Psoas muscle (tissue), 7 donors: ENCODE measurements at regions not wholly inside any gene's neighbourhood (a gene's known extent, or its start where the extent isn't known, plus 50 kb on each side); places are given as distances from the start of the nearest gene placed in this dataset.

Source experiments
- ATAC-seq, 4 donors: fragments of 200-7000 bp; cut with Tn5 transposase; one replicate each; pipeline ENCODE4 v1.9.1; 2020; ENCODE audit warnings: moderate library complexity in 3 of 4, mild to moderate bottlenecking in 2 of 4
- DNase-seq, 2 donors: peaks; one replicate each; pipeline ENCODE4 v3.0.0-alpha.2; 2020
- H3K27ac ChIP-seq: fragments of 200-600 bp; one replicate; pipeline ENCODE4 v1.8.0; 2022
- H3K27me3 ChIP-seq, 3 donors: fragments of 200-600 bp in 1 of 3; one replicate each; pipeline versions ENCODE4 v1.6.1 to v1.8.0; 2013 to 2022; ENCODE audit warnings: low read length in 2 of 3, mild to moderate bottlenecking in 2 of 3, moderate library complexity in 1 of 3; ENCODE audit not compliant: insufficient read depth in 3 of 3
- H3K36me3 ChIP-seq, 2 donors: fragments of 200-600 bp in 1 of 2; one replicate each; pipeline versions ENCODE4 v1.6.1 to v1.8.0; 2013 to 2022; ENCODE audit warnings: low read depth in 1 of 2, mild to moderate bottlenecking in 1 of 2, moderate library complexity in 1 of 2; ENCODE audit not compliant: insufficient read depth in 1 of 2
- H3K4me1 ChIP-seq: fragments of 200-600 bp; one replicate; pipeline ENCODE4 v1.8.0; 2022
- H3K4me3 ChIP-seq: fragments of 200-600 bp; one replicate; pipeline ENCODE4 v1.8.0; 2022; ENCODE audit warnings: mild to moderate bottlenecking
- H3K9me3 ChIP-seq: fragments of 200-600 bp; one replicate; pipeline ENCODE4 v1.8.0; 2022
- CTCF ChIP-seq: fragments of 200-600 bp; IDR thresholded peaks from one replicate; pipeline ENCODE4 v1.8.0; 2022; ENCODE audit warnings: antibody characterized with exemption
- WGBS, 3 donors: extraction: QIAGEN DNeasy Blood & Tissue Kit; methylation state at CpG; one replicate each; pipeline versions ENCODE4 v1.1.6 to v1.1.7; 2013; 5-methylcytosine and 5-hydroxymethylcytosine counted together
- intact Hi-C, 2 donors: fragments of 100-400 bp; cut with DNase I; formaldehyde crosslinking; loops; one replicate each; pipeline versions ENCODE4 v1.11.0 to v1.14.2; 2022
- donor health status: healthy with polysubstance abuse.
- donor health status: DM: no; HTN: no; CAD: no; lungs with moderate emphysema.
- donor health status: Bipolar disorder and iron deficiency.
- donor health status: healthy.
- donor health status: DM: yes; HTN: yes; CAD: no.
- donor health status: DM: no; HTN: no; CAD: no.
- donor health status: DM: yes; HTN: yes; CAD: no.

GRCh38 chr4:171629737-171630136 lies 183.5 kb upstream of the GALNTL6 start:
- H3K27me3 ChIP-seq, result no peaks in the 10 kb centered on the region
- ATAC-seq, result no peak
- H3K9me3 ChIP-seq, result no peaks in the 10 kb centered on the region
- H3K36me3 ChIP-seq, result no peaks in the 10 kb centered on the region
- WGBS, 3 donors, result 87 to 94% (median 90%) methylated on average over 18 of the region's 18 CpGs
- H3K27ac ChIP-seq, result no peak overlapping the region
- peak in 1 of 2 donors; percentile 50 for DNase-seq
- intact Hi-C loops, result no loop called here
- no peak for TF ChIP-seq CTCF
- H3K4me1 ChIP-seq, result no peaks in the 10 kb centered on the region
- no peak overlapping the region for H3K4me3 ChIP-seq

- 89 to 91% (median 90%) methylated on average over 3 of the region's 3 CpGs for WGBS, 3 donors
These were observed 184.0 kb upstream of the GALNTL6 start for GRCh38 chr4:171629182-171629581.

DNA sequence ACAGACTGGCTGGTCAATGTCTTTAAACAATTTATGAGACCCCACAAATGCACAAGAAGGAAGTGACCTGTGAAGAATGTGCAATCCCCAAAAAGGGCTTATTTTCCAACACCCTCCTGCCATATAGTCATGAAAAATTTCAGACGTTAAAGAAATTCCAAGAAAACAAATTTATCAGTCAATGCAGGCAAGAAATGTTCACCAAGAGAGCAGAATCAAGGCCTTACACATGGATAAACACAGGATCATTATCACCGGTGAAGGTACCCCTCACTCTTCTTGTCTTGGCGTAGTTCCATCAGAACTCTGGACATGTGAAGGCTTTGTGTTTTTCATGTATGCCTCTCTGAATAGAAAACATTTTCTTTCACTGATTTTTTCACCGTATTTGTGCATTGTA lies 186.7 kb upstream of the GALNTL6 start:
- no peak overlapping the region for H3K4me3 ChIP-seq
- intact Hi-C loops, result no loop called here
- H3K4me1 ChIP-seq, result no peaks in the 10 kb centered on the region
- WGBS, 3 donors, result 83 to 89% (median 86%) methylated on average over 4 of the region's 4 CpGs
- no peaks in the 10 kb centered on the region for H3K9me3 ChIP-seq
- H3K36me3 ChIP-seq, result no peaks in the 10 kb centered on the region
- no peaks in the 10 kb centered on the region for H3K27me3 ChIP-seq
- H3K27ac ChIP-seq, result no peak overlapping the region
- DNase-seq (no peak), ATAC-seq (no peak)
- no peak for TF ChIP-seq CTCF

More at GRCh38 chr4:171629182-171629581, 184.0 kb upstream of the GALNTL6 start:
- H3K4me3 ChIP-seq, result no peak overlapping the region
- TF ChIP-seq CTCF, result no peak
- DNase-seq (no peak), ATAC-seq (no peak)
- H3K36me3 ChIP-seq, result no peaks in the 10 kb centered on the region
- no peaks in the 10 kb centered on the region for H3K4me1 ChIP-seq
- H3K27me3 ChIP-seq, result no peaks in the 10 kb centered on the region
- intact Hi-C loops, result no loop called here
- no peak overlapping the region for H3K27ac ChIP-seq
- H3K9me3 ChIP-seq, result no peaks in the 10 kb centered on the region

GRCh38 chr4:171622729-171623128 lies 190.5 kb upstream of the GALNTL6 start:
- intact Hi-C loops, result no loop called here
- H3K9me3 ChIP-seq, result no peaks in the 10 kb centered on the region
- DNase-seq, result no peak
- H3K27ac ChIP-seq, result no peak overlapping the region
- no peaks in the 10 kb centered on the region for H3K4me1 ChIP-seq
- no peak for TF ChIP-seq CTCF
- ATAC-seq, result no peak
- WGBS, 3 donors, result 65 to 66% (median 65%) methylated on average over 3 of the region's 3 CpGs
- no peaks in the 10 kb centered on the region for H3K36me3 ChIP-seq
- no peak overlapping the region for H3K4me3 ChIP-seq
- H3K27me3 ChIP-seq, result no peaks in the 10 kb centered on the region

DNA sequence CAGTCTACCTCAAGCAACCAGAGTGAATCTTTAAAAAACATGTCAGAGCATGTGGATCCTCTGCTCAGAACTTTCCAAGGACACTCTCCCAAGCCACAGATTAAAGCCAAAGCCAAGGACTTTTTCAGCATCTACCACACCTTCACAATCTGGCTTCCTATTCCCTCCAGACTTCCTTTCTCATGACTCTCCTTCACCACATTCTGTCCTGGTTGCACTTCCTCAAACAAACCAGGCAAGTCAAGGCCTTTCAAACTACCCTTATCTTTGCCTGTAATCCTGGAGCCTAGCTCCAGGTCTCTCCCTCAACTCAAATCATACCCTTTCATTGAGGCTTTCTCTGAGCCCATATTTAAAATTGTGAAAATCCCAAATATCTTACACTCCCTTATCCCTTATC lies 191.6 kb upstream of the GALNTL6 start:
- no peaks in the 10 kb centered on the region for H3K36me3 ChIP-seq
- no peaks in the 10 kb centered on the region for H3K4me1 ChIP-seq
- H3K9me3 ChIP-seq, result no peaks in the 10 kb centered on the region
- no peak for DNase-seq
- no peaks in the 10 kb centered on the region for H3K27me3 ChIP-seq
- ATAC-seq, result no peak
- intact Hi-C loops, result no loop called here
- no peak for TF ChIP-seq CTCF
- H3K27ac ChIP-seq, result no peak overlapping the region
- no peak overlapping the region for H3K4me3 ChIP-seq
